NAMALWA (cell line): ENCODE measurements at regions not wholly inside any gene's neighbourhood (a gene's known extent, or its start where the extent isn't known, plus 50 kb on each side); places are given as distances from the start of the nearest gene placed in this dataset.
"Not testable (repeated sequence)": the region's sequence is repeated elsewhere in the genome, so short reads cannot be mapped to it uniquely, and the experiment has no call there.

ENCODE experiments used
- DNase-seq: peaks from one replicate; pipeline ENCODE4 v3.0.0-alpha.2; 2015; ENCODE audit warnings: low spot score

DNA sequence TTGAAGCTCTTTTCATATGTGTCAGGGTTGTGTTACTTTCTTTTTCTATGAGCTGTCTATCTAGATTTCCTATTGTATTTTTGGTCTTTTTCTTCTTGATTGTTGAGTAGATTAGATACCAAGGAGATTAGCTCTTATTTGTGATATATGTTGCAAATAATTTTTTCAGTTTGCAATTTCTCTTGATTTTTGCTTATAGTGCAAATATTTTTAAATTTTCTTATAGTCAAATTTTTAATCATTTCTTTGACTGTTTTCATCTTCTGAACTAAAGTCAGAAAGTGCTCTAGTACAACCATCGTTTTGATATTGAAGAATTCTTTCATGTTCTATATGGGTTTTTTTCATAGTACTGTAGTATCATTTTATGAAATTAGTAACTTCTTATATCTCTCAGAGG lies 193.7 kb downstream of the OSTF1 start:
- no peak for DNase-seq

DNA sequence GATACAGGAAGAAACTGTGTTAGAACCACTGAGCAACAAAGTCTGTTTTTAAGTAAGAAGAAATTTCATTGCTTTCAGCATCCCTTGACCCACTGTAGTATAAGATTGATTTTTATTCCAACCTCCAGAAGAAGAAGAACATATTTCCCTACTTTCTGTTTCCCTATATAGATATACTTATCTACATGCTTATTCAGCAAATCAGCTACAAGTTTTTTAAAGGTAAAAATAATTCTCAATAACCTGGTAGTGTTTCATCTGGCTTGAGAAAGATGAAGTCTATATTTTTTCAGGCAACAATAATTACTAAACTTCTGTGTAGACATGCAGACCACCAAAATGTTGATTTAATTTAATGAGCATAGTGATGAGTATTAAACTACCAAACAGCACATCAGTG lies 201.0 kb downstream of the OSTF1 start:
- no peak for DNase-seq

DNA sequence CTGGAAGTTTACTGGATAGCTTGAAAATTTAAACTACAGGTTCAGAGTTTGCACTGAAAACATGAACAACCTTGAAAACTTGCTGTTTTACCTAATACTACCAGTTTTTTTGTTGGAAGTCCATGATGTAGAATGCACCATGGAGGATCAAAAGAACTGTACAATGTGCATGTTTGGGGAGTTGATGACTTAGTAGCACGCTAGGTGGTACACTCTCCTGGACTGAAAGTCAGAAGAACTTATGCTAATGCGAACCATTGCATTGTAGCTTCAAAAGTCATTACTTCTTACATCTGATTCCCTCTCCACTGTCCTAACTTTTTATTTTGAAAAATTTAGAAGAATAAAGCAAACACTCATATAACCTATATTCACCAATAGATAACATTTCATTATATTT lies 211.0 kb downstream of the OSTF1 start:
- DNase-seq = peak; percentile 19

DNA sequence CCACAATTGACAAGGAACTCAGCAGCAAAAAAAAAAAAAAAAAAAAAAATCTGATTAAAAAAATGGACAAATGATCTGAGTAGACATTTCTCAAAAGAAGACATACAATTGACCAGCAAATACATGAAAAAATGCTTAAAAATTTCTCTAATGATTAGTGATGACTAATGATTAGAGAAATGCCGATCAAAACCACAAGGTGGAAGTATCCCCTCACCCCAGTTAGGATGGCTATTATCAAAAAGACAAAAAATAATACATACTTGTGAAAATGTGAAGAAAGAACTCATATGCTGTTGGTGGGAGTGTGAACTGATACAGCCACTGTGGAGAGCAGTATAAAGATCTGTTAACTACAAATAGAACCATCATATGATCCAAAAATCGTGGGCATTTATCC lies 245.3 kb downstream of the OSTF1 start:
- no peak for DNase-seq

DNA sequence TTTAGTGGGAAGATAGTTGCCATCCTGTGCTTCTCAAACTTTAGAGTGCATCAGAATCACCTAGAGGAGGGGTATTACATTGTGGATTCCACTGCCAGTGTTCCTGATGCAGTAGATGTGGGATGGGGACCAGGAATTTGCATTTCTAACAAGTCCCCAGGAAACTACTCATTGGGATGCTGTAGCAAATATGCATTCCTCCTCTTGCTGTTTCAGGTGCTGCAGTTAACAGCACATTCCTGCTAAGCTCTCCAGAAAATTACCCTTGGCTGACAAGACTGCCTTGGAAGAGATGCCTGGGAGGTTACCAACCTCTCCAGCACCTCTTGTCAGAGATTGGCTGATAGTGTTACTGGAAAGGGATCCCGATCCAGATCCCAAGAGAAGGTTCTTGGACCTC lies 270.5 kb downstream of the OSTF1 start:
- no peak for DNase-seq

DNA sequence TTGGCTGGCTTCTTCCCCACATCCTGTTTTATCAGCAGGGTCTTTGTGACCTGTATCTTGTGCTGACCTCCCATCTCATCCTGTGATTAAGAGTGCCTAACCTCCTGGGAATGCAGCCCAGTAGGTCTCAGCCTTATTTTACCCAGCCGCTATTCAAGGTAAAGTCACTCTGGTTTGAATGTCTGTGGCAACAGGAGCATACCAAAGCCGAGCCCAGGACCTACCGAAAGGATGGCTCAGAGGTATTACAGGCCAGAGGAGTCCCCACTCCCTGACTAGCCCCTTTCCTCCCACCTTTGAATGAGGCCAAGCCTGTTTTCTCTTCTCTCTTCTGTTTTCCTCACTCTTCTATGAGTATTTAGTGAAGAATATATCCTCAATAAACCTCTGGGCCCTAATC lies 271.3 kb downstream of the OSTF1 start:
- no peak for DNase-seq

DNA sequence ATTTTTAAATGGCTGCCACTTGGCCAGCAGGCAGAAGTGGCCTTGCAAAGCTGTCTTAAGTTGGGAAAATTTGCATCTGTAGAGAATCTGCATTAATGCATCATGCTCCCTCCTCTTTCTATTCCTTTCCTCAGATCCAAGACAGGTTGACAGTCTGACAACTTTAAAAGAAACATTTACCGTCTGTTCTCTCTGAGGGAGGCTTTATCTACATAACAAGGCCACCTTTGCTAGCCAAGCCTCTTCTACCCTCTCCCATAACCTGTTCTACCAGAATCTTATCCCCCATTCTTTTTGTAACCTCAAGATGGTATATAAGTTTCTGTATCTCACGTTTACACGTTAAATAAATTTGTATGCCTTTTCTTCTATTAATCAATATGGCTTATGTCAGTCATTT lies 271.9 kb downstream of the OSTF1 start:
- DNase-seq = no peak

DNA sequence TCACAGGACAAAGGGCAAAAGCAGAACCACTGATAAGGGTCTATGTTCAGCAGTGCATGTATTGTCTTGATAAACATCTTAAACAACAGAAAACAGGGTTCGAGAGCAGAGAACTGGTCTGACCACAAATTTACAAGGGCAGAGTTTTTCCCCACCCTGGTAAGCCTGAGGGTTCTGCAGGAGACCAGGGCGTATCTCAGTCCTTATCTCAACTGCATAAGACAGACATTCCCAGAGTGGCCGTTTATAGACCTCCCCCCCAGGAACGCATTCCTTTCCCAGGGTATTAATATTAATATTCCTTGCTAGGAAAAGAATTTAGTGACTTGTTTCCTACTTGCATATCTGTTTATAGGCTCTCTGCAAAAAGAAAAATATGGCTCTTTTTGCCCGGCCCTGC lies 274.1 kb downstream of the OSTF1 start:
- DNase-seq = not testable (repeated sequence)

DNA sequence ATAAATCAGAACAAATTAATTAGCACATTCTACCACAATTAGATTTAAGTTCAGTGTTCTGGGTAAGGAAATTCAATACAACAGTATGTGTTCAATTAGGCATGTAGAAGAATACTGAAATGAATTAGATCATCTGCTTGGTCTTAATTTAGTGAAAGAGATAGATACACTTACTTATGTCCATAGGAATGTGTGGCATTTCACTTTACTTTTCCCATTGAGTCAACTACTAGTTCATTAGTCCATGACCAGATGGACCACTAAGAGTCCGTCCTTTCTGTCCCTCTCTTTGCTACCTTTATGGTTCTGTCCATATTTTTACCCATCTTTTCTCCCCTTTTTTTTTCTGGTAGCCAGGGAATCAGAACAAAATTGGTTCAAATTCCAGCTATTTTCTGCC lies 276.9 kb downstream of the OSTF1 start:
- DNase-seq = no peak

DNA sequence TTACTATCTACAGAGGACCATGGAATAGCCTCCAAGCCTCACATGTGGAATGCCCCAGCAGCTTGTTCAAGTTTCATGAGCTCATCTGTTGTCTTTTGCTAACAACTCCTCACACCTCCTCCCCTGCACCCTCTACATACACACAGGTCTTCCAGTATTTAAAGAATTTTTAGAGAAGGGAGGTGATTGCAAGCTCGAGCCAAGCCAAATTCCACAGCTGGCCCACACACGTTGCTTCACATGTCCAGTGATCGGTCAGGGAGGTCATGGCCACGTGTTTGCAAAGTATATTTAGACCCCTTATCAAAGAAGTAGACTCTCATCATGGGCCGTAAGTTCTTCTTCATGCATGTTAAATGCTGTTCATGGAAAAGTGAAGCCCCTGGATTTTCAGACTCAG lies 281.7 kb downstream of the OSTF1 start:
- no peak for DNase-seq

DNA sequence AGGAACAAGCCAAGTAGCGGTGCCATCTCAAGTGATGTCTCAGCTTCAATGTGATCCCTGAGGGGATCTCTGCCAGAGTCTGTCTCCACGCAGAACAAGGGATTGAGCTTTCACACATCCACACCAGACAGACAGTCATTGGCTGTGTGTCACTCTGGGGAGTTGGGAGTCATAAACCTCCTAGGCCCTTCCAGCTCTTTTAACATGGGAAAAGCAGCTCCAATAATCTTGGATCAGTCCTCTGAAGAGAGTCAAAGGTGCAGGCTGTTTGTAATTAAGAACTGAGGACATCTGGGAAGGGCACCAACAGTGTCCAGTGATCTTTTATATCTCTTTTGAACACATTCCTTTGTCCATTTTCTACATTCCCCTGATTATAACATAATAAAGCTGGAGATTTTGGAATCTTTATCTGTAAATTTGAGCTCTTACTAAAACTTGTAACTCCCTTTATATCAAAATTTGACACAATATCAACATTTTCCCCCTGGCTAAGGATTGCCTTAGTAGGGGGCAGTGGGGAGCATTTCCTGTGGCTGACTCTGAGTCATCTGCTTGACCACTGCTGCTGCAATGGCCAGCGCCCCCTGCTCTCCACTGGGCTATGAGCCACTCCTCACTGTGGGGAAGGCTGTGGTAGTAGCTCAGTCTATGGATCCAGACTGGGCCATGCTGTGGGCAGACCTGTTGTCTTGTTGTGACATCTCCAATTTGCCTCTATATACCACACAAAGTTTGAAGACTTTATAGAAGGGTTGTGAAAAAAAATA lies 284.4 kb downstream of the OSTF1 start:
- DNase-seq = no peak

DNA sequence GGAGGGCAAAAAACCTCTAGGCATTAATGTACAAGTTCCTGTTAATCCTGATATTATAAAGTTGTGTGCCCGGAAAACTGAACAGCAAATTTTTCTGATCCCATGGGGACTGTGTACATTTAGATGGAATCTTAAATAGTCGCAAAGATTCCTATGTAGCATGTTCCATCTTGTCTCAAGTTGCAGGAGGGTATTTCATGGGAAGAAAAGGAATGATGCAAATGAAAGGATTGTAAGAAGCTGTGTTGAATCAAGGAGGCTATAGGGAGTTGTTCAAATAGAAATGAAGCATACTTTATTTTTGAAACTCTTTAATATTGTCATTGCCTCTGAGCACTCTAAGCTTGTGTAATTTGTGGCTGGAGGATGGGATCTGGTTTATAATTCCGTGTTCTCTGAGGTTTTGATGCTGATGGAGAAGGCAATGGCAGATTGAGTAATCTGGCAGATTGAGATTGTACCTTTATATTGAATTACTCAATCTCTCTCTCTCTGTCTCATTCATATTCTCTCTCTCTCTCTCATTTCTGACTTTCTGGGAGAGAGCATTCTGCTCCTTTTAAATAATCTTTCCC lies 288.5 kb downstream of the OSTF1 start:
- no peak for DNase-seq

DNA sequence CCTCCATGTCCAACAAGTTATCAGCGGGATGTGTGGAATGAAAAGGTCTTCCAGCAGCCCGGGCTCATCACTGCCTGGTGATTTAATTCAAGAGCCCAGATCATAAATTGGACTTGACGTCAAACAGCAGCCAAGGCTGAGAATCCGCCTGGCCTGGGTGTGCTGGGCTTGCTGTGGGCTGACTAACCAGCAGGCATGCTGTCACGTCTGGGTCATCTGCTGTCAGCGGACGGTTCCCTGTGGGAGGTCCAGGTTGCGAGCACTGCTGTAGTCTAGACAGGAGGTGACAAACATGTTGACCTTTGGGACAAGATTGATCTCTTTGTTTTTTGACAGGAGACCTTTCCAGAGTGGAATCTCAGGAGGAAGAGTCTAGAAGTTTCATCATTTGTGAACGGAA lies 289.7 kb downstream of the OSTF1 start:
- no peak for DNase-seq

DNA sequence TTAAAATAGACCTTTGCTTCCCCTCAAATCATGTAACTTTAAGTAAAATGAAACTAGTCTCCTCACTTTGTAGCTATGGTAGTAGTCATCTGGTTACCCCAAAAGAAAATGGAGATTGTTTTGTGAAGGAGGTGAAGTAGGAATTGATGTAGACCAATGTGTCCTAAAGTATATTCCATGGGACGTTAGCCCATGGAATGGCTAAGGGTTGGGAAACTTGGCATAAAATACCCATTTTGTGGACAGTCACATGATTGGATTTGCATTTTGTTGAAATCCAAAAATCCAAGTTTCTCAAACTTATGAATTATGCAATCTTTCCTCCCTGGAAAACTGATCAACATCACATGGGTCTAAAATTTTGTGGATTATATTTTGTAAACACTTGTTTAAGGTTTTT lies 290.6 kb downstream of the OSTF1 start:
- DNase-seq = no peak

DNA sequence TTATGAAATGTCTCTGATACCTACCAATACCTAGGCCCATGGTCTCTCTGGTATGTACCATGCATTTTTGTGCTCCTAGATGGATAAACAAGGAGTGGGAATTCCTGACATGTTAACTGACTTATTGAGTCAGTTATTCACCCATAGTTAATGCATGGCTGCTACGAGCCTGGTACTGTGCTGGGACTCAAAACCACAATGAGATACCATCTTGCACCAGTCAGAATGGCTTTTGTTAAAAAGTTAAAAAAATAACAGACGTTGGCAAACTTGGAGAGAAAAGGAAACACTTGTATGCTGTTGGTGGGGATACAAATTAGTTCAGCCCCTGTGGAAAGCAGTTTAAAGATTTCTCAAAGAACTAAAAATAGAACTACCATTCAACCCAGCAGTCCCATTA lies 293.8 kb downstream of the OSTF1 start:
- DNase-seq = no peak

DNA sequence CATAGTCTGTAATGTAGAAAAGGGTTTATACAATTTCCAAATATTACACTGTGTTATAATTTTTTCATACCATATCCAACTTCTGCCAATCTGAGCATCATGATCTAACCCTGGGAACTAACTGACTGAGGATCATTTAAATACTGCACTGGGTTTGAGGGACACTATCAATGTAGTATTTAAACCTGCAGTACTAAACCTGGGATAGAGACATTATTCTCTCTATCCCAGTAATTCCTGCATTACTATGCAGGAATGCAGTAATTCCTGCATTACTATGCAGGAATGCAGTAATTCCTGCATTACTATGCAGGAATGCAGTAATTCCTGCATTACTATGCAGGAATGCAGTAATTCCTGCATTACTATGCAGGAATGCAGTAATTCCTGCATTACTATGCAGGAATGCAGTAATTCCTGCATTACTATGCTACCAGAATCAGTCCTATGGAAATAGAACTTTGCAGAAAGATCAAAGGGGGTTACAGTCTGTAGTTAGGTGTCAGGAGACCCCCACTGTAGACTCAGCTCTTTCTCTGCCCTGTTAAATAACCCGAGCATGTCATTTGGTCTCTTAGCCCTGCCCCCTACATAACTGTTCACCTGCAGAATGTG lies 295.2 kb downstream of the OSTF1 start:
- DNase-seq = not testable (repeated sequence)

DNA sequence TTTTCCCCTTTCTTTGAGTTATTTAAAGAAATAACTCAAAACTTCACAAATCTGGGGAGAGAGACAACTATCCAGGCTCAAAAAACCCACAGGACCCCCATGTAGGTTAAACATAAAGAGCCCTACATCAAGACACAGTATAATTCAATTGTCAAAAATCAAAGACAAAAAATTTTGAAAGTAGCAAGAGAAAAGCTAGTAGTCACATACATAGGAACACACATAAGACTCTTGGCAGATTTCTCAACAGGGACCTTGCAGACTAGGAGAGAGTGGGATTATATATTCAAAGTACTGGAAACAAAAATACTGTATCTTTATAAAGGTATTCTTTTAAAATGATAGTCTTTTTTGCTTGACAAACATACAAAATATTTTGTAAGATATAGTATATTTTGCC lies 296.9 kb downstream of the OSTF1 start:
- no peak for DNase-seq

DNA sequence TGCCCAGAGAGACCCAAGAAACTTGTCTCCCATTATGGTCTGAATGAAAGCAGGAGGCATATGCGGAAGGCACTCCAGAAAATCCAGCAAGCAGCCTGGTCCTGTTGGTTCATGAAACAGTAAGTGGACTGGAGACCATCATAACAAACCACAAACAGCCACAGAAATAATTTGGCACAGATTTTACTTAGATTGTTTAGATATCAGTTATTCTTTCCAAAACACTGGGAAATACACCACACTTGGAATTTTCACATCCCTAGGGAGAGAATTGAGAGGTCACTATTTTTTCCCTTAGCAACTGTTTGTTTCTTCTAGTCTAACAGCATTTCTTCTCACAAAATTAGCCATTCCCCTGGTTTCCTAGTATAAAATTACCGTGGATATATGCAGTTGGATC lies 300.8 kb downstream of the OSTF1 start:
- DNase-seq = no peak

DNA sequence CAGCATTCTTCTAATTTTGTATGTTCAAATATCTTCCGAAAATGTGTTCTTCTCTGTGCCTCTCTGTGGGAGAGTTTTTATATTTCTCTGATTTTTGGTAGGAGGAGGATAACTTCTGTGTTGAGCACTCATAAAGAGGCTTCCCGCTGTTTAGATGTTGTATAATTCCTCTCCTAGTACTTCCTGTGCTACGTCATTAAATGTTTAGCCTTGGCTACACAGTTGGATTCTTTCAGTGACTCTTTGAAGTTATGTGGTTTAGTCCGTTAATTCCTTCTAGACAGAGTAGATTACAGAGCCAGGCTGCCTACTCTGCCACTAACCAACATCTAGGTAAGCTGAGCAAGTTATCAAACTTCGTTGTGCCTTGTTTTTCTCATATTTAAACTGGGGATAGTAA lies 302.6 kb downstream of the OSTF1 start:
- DNase-seq = no peak

DNA sequence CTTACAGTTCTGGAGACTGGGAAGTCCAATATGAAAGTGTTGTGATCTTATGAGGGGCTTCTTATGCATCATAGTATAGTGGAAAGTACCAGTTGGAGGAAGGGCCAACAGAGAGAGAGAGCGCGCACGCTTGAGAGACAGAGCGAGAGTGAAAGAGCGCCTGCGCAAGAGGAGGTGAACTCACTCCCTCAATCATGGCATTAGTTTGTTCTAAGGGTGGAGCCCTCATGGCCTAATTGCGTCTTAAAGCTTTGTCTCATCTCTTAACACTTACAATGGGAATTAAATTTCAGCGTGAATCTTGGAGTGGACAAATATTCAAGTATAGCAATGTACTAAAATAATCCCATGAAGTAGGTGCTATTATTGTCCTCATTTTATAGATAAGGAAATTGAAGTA lies 303.2 kb downstream of the OSTF1 start:
- no peak for DNase-seq

DNA sequence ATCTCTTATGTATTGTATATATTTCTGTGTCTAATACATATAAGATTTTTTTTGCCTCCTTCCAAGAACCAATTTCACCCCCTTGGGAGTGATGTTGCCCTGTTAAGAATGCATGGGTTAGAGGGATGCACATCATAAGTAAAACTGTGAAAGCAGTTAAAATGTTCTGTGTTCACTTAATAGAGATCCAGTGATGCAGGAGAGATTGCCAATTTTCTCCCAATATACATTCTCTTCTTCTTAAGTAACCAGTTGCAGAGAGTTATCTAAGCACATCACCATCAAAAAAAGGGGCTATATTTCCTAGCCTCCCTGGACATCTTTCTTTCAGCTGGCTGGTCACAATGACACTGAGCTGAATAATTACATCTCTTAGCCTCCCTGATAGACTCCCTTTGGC lies 307.0 kb downstream of the OSTF1 start:
- DNase-seq = no peak

DNA sequence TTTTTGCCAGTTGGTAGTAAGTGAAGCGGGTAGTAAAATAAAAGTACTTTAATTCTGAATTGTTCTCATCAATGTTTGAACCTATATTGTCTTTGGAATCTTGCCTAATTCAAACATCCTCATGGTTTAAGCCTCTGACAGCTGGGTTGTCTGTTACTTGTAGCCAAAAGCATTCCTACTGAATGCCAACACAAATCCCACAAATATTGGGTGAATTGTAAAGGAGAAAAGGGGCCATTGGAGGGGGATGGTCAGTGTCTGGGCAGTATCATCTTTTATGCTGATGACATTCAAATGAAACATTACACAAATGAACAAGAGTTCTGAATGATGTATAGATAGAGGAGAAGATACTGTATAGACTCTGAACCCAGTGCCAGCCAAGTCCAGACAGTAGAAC lies 309.5 kb downstream of the OSTF1 start:
- DNase-seq = no peak

DNA sequence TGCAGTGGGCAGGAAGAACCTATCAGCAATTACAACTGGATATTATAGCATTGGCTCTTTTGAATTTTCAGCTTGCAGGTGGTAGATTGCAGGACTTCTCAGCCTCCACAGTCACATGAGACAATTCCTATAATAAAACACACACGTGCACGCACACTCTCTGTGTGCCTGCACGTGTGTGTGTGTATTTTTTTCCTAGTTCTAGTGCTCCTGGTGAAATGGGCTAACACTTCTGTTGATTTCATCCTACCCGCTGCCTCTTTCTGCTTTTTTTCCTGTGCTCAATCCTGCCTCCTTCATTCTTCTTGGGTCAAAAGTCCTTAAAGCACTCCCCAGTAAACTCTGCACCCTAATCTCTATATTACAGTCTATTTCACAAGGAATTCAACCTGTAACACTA lies 320.1 kb downstream of the OSTF1 start:
- no peak for DNase-seq

DNA sequence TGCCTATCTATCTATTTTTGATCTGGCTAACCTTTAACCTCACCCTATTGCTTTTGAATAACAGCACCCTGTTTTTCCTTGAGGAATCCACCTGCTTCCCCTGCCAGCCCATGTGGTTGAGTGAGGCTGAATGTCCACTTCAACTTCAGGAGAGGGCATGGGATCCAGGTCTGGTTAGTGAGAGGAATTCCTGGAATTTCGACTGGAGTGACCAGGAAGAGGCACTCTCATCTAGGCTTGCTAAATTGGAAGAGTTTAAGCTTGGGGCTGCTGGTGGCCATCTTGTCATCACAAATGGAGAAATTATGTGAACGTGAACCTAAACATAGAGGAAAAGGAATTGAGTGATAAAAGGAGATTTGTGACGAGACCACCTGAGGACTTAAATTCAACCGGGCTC lies 322.1 kb downstream of the OSTF1 start:
- DNase-seq = no peak
